Kidney (tissue), 13 donors: ENCODE measurements at regions not wholly inside any gene's neighbourhood (a gene's known extent, or its start where the extent isn't known, plus 50 kb on each side); places are given as distances from the start of the nearest gene placed in this dataset.

Experiments used
- DNase-seq, 5 donors: peaks; one replicate each; pipeline ENCODE4 v3.0.0-alpha.2; 2013 to 2020
- FAIRE-seq: peaks from 2 replicates; lab custom pipeline; 2012; peaks lifted over from hg19 to GRCh38; lab: Jason Lieb, UNC
- H3K27ac ChIP-seq, 2 donors: one replicate each; pipeline ENCODE4 v1.7.0; 2013; ENCODE audit warnings: low read depth in 2 of 2, low read length in 2 of 2, inconsistent platforms in 1 of 2
- H3K27me3 ChIP-seq: one replicate; pipeline ENCODE4 v1.7.1; 2013; ENCODE audit warnings: low read length, inconsistent platforms; ENCODE audit not compliant: control insufficient read depth, insufficient read depth
- H3K36me3 ChIP-seq, 3 donors: one replicate each; pipeline versions ENCODE4 v1.7.0 to v1.7.1; 2013; ENCODE audit warnings: low read length in 3 of 3, control low read depth in 1 of 3, inconsistent platforms in 1 of 3; ENCODE audit not compliant: insufficient read depth in 3 of 3, control insufficient read depth in 2 of 3
- H3K4me1 ChIP-seq, 3 donors: one replicate each; pipeline versions ENCODE4 v1.7.0 to v1.7.1; 2013; ENCODE audit warnings: low read length in 3 of 3, inconsistent platforms in 1 of 3, low read depth in 1 of 3; ENCODE audit not compliant: control insufficient read depth in 2 of 3, insufficient read depth in 2 of 3
- H3K4me3 ChIP-seq, 3 donors: one replicate each; pipeline versions ENCODE4 v1.7.0 to v1.8.1; 2013; ENCODE audit warnings: low read length in 3 of 3, control low read depth in 1 of 3, inconsistent platforms in 1 of 3
- H3K9ac ChIP-seq, 3 donors: one replicate each; pipeline versions ENCODE4 v1.7.0 to v1.7.1; 2013; ENCODE audit warnings: low read length in 3 of 3, control low read depth in 1 of 3, inconsistent platforms in 1 of 3
- H3K9me3 ChIP-seq, 3 donors: one replicate each; pipeline versions ENCODE4 v1.7.0 to v1.7.1; 2013; ENCODE audit warnings: low read length in 3 of 3, control low read depth in 1 of 3, inconsistent platforms in 1 of 3; ENCODE audit not compliant: control insufficient read depth in 2 of 3, insufficient read depth in 1 of 3
- intact Hi-C: fragments of 100-400 bp; cut with DNase I; formaldehyde crosslinking; loops from one replicate; pipeline ENCODE4 v1.11.1; 2022
- TF ChIP-seq, protein P1 (sequence below): IDR thresholded peaks from 3 replicates; pipeline ENCODE4 v1.5.1; 2012; ENCODE audit warnings: mild to moderate bottlenecking, moderate library complexity, borderline replicate concordance; ENCODE audit not compliant: insufficient read depth; ENCODE audit errors: extremely low read depth
- donor health status: control.
- donor health status: control.
- donor health status: control.
- donor health status: control.
- donor health status: control.
- donor health status: DM: yes; HTN: yes; CAD: no.
- donor health status: Normal renal cell carcinoma (clear cell type).

DNA sequence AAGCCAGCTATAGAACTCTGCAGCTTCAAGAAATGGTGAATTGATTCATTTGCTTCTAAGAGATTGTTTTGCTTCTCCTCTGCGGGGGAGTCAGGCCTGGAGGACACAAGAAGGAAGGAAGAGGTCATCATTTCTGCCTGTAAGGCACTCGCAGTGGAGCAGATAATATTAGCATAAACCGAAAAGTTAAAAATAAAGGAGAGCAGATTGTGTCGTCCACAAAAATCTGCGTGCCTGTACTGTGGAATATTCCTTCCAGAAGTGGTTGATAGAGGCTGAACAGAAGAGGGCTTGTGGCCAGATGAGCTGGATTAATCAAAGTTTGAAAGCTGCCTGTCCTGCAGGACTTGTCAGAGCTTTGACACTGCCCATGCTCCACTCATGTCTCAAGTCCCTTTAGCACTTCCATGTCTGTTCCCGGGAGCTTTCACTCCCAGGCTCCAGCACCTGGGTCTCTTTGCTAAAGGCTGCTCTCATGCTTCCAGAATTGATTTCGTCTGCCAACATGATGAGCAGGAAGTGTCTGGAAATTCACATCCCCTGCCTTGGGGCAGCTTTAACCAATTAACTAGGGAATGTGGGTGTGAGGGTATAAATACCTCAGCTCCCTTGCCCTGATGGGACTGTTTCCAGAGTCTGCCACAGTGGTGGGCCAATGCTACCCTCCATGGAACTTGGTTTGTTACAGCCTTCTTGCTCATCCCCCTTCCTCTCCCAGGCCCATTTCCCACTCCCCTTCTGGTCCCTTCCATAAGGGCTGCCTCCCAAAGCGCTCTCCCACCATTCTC is 65.1 kb upstream of the STX16 start:
- no peak overlapping the region for H3K27ac ChIP-seq
- no peak overlapping the region for H3K9ac ChIP-seq
- TF ChIP-seq, protein P1, sequence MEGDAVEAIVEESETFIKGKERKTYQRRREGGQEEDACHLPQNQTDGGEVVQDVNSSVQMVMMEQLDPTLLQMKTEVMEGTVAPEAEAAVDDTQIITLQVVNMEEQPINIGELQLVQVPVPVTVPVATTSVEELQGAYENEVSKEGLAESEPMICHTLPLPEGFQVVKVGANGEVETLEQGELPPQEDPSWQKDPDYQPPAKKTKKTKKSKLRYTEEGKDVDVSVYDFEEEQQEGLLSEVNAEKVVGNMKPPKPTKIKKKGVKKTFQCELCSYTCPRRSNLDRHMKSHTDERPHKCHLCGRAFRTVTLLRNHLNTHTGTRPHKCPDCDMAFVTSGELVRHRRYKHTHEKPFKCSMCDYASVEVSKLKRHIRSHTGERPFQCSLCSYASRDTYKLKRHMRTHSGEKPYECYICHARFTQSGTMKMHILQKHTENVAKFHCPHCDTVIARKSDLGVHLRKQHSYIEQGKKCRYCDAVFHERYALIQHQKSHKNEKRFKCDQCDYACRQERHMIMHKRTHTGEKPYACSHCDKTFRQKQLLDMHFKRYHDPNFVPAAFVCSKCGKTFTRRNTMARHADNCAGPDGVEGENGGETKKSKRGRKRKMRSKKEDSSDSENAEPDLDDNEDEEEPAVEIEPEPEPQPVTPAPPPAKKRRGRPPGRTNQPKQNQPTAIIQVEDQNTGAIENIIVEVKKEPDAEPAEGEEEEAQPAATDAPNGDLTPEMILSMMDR, result no peak
- no peak overlapping the region for H3K4me3 ChIP-seq
- no peaks in the 10 kb centered on the region for H3K36me3 ChIP-seq
- H3K27me3 ChIP-seq, result no peaks in the 10 kb centered on the region
- intact Hi-C loops, result no loop called here
- H3K4me1 ChIP-seq, result peaks cover 0 to 4% (median 0%) of the 10 kb centered on the region in 3 donors
- no peaks in the 10 kb centered on the region for H3K9me3 ChIP-seq
- FAIRE-seq, result no peak
- no peak for DNase-seq

DNA sequence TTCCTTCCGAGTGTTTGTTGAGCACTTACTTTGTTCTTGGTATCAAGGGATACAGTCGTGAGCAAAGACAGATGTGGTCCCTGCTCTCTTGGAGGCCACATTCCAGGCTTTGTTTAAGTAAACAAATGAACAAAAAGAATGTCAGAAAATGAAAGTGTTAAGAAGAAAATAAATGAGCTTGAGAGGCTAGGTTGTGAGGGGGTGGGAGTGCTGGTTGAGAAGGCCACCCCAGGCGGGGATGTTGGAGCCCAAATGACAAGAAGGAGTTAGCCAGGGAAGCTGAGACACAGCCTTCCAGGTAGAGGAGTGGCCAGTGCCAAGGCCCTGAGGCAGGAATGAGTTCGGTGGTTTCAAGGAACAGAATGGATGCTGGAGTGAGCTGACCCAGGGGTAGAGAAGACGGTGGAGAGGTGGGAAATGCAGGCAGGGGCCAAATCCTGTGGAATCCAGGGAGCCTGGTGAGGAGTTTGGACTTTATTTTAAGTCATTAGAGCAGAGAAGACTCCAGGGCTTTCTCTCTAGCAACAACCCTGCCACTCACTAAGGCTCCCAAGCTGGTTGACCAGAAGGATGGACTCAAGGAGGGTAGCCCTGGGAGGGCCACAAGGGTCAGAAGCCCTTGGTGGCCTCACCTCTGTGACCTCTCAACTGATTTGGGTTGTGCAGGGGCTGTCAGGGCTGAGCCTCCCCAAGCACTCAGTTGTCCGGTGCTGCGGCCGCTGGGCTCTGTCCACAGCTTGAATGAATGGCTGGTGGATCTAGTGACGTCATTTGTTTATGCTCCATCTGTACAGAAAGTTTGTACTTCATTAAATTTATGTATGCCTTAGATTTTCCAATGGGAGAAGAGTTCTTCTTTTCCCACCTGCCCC is 66.0 kb upstream of the STX16 start:
- Histone ChIP-seq H3K9me3 (no peaks in the 10 kb centered on the region), H3K9ac (no peak overlapping the region), H3K4me3 (no peak overlapping the region), H3K27ac (no peak overlapping the region), H3K27me3 (no peaks in the 10 kb centered on the region), H3K36me3 (no peaks in the 10 kb centered on the region), H3K4me1 (peaks cover 0 to 4% (median 0%) of the 10 kb centered on the region in 3 donors)
- DNase-seq, result peak in 3 of 5 donors; percentile 17 to 68 (median 54)
- intact Hi-C loops, result no loop called here
- FAIRE-seq, result no peak
- TF ChIP-seq, protein P1, result no peak

DNA sequence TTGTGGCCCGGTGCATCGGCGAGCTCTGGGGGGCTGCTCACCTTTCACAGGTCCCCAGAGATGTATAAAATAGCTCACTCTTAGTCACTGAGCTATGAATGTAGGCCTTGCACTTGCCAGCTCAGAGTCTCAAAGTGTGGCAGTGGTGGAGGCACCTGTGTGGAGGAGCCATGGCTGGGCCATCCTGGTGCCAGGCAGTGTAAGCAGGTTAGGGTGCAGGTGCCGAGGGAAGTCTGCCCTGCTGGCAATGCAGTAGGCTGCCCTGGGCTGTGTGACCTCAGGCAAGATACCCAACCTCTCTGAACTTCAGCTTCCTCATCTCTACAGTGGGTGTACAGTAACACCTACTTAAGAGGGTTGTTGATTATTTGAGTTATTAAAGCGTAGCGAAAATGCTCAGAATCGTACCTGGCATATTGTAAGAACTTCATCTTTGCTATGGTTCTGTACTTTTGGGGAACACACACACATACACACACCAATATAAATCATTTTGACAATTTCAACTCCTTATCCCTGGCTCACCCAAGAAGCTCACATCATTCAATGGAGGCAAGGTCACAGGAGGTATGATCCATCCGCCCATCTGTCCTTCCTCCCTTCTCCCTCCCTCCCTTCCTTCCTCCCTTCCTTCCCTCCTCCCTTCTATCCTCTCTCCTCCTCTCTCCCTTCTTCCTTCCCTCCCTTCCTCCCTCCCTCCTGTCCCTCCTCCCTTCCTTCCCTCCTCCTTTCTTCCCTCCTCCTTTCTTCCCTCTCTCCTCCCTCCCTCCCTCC is 66.8 kb upstream of the STX16 start:
- TF ChIP-seq, protein P1, result no peak
- peak in 1 of 5 donors; percentile 23 for DNase-seq
- H3K36me3 ChIP-seq, result no peaks in the 10 kb centered on the region
- no peak overlapping the region for H3K9ac ChIP-seq
- no peak overlapping the region for H3K27ac ChIP-seq
- no peaks in the 10 kb centered on the region for H3K9me3 ChIP-seq
- H3K4me1 ChIP-seq, result peaks cover 0 to 4% (median 0%) of the 10 kb centered on the region in 3 donors
- no peaks in the 10 kb centered on the region for H3K27me3 ChIP-seq
- no peak overlapping the region for H3K4me3 ChIP-seq
- intact Hi-C loops, result no loop called here
- no peak for FAIRE-seq
